Mucosa of descending colon (tissue), 3 donors: ENCODE measurements at regions not wholly inside any gene's neighbourhood (a gene's known extent, or its start where the extent isn't known, plus 50 kb on each side); places are given as distances from the start of the nearest gene placed in this dataset.

Experiments used
- ATAC-seq: fragments of 200-7000 bp; cut with Tn5 transposase; one replicate; pipeline ENCODE4 v1.9.1; 2020; ENCODE audit warnings: mild to moderate bottlenecking, moderate library complexity
- DNase-seq, 3 donors: peaks; one replicate each; pipeline ENCODE4 v3.0.0-alpha.2; 2020
- H3K36me3 ChIP-seq: fragments of 200-600 bp; one replicate; pipeline ENCODE4 v1.8.0; 2021; ENCODE audit warnings: low read depth, mild to moderate bottlenecking
- H3K4me1 ChIP-seq: fragments of 200-600 bp; one replicate; pipeline ENCODE4 v1.8.0; 2021; ENCODE audit warnings: low read depth, mild to moderate bottlenecking
- H3K4me3 ChIP-seq: fragments of 200-600 bp; one replicate; pipeline ENCODE4 v1.8.0; 2021; ENCODE audit warnings: mild to moderate bottlenecking
- H3K9me3 ChIP-seq: fragments of 200-600 bp; one replicate; pipeline ENCODE4 v1.8.0; 2021; ENCODE audit warnings: mild to moderate bottlenecking
- CTCF ChIP-seq: fragments of 200-600 bp; IDR thresholded peaks from one replicate; pipeline ENCODE4 v1.8.0; 2022; ENCODE audit warnings: antibody characterized with exemption, mild to moderate bottlenecking
- intact Hi-C, 2 donors: fragments of 100-400 bp; cut with DNase I in 1 of 2; cut with micrococcal nuclease in 1 of 2; formaldehyde crosslinking; loops; one replicate each; pipeline versions ENCODE4 v1.11.0 to v1.11.1; 2022; cut with DNase I, micrococcal nuclease
- donor health status: DM: no; HTN: no; CAD: no; lungs with moderate emphysema.
- donor health status: DM: no; HTN: no; CAD: no.
- donor health status: DM: no; HTN: yes; CAD: no.

DNA sequence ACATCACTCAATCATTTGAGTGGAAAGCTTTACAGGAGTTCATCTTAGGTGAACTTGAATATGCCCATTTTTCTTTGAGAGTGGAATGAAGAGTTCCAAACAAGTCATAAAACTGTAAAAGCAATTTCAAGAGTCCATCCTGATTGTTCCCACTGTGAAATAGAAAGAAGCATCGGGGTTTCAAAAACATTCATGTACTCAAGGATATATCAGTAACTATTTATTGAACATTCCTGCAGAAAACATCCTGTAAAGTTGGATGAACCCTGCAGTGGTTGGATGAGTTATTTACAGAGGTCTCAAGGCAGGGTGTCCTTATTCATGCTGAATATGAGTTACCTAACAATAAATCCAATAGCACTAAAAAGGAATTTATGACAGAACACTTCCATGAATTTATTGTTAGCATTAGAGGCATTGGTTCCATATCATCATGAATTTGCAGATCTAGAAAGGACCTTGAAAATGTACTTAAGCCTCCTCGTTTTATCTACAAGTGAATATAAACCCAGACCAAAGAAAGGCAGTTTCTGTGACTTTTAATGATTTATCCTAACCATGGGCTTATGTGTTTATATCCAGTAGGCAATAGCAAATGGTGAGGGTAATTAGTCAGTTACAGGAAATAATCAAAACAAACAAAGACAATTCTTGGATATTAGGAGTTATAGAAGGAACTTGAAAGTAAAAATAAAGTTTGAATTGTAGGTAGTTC is 361.9 kb upstream of the KCNMB2 start:
- Histone ChIP-seq H3K4me1 (no peaks in the 10 kb centered on the region), H3K36me3 (no peaks in the 10 kb centered on the region), H3K4me3 (no peak overlapping the region), H3K9me3 (no peaks in the 10 kb centered on the region)
- intact Hi-C loops, result no loop called here
- no peak for DNase-seq
- no peak for TF ChIP-seq CTCF
- no peak for ATAC-seq

DNA sequence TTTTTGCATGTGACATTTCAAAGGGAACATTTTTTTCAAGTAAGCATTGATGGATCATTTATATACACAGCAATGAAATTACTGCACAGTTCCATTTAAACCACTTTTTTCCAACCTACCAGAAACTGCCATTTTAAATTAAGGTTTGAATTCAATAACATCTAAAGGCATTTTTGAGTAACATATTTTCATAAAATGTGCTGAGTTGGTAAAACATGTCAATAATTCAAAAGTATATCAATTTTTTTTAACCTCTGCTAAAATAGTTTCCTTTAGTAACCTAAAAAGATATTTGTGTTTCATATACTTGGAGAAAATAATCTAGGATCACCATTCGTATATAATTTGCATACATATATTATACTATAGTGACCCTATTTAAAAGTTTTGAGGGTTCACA is 355.1 kb upstream of the KCNMB2 start:
- H3K4me1 ChIP-seq, result no peaks in the 10 kb centered on the region
- H3K9me3 ChIP-seq, result no peaks in the 10 kb centered on the region
- no peak for TF ChIP-seq CTCF
- ATAC-seq (no peak), DNase-seq (no peak)
- H3K4me3 ChIP-seq, result no peak overlapping the region
- intact Hi-C loops, result no loop called here
- no peaks in the 10 kb centered on the region for H3K36me3 ChIP-seq

DNA sequence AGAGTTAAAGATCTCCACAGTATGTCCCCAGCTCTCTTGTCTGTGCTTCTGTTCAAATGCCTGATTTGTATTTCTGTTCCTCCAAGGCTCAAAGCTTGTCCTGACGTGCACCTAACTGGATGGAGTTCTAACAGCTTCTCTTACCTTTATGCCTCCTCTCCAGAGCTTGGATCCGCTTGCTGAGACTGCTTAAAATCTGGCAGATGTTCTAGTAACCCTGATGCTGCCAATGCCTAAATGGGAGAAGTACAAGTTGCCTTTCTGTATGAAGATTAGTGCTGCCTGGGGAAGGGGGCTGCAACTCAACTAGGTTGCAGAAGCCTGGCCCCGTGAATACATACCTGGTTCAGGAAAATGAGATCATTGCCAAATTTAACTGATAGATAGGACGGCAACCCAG is 354.5 kb upstream of the KCNMB2 start:
- H3K4me3 ChIP-seq, result no peak overlapping the region
- no peak for TF ChIP-seq CTCF
- ATAC-seq (no peak), DNase-seq (no peak)
- H3K4me1 ChIP-seq, result no peaks in the 10 kb centered on the region
- intact Hi-C loops, result no loop called here
- no peaks in the 10 kb centered on the region for H3K36me3 ChIP-seq
- H3K9me3 ChIP-seq, result no peaks in the 10 kb centered on the region

DNA sequence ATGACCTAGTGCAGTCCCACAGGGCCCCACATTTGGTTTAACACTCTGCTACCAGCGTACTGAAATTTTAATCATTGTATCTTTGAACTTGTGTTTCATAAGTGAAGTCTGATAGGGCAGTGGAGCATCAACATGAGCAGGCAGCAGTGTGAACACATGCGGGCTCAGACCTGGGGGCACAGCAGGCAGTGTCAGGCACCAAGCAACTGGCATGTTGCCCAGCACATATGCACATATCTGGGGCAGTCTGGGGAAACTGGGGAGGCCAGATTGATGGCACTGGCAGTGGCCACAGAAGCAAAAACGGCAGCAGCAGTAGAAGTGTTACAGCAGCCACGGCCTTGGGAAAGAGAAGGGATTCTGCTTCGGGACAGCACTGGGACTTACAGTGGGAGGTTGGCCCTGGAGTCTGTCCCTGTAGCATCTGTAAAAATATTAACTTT is 353.9 kb upstream of the KCNMB2 start:
- intact Hi-C loops, result no loop called here
- Histone ChIP-seq H3K9me3 (no peaks in the 10 kb centered on the region), H3K4me3 (no peak overlapping the region), H3K36me3 (no peaks in the 10 kb centered on the region), H3K4me1 (no peaks in the 10 kb centered on the region)
- ATAC-seq, result no peak
- TF ChIP-seq CTCF, result no peak
- peak in 1 of 3 donors; percentile 25 for DNase-seq

DNA sequence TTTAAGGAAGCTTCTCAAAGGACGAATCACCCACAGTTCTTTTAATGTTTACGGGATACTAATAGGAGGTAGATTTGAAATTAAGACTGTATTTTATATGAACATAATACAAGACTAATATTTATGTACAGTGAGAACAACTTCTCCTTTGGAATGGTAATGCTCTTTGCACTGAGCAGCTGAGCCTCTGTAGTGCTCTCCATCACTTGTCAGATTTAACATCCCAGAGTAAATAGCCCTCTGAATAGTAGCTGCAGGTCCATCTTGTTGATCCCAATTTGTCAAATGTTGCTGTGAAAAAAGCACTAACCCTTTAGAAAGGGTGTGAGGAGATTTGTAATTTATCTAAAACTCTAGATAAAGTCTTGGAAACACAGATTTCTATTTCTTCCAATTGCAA is 351.4 kb upstream of the KCNMB2 start:
- no peak for TF ChIP-seq CTCF
- Histone ChIP-seq H3K4me3 (no peak overlapping the region), H3K4me1 (no peaks in the 10 kb centered on the region), H3K9me3 (no peaks in the 10 kb centered on the region), H3K36me3 (no peaks in the 10 kb centered on the region)
- intact Hi-C loops, result no loop called here
- ATAC-seq (no peak), DNase-seq (no peak)

GRCh38 chr3:178186666-178187065 is 349.6 kb upstream of the KCNMB2 start:
- Histone ChIP-seq H3K36me3 (no peaks in the 10 kb centered on the region), H3K4me1 (no peaks in the 10 kb centered on the region), H3K9me3 (no peaks in the 10 kb centered on the region), H3K4me3 (no peak overlapping the region)
- no peak for TF ChIP-seq CTCF
- no peak for ATAC-seq
- intact Hi-C loops, result no loop called here
- DNase-seq, result no peak
